Neural crest cell (in vitro differentiated cells): ENCODE measurements at regions not wholly inside any gene's neighbourhood (a gene's known extent, or its start where the extent isn't known, plus 50 kb on each side); places are given as distances from the start of the nearest gene placed in this dataset.

Experiments used
- DNase-seq: peaks from one replicate; pipeline ENCODE4 v3.0.0; 2021; ENCODE audit warnings: low read depth, mixed read lengths, low spot score
- H3K27ac Mint-ChIP-seq: one replicate; pipeline ENCODE4 v1.8.0; 2021; ENCODE audit warnings: mild to moderate bottlenecking, mixed read lengths; ENCODE audit not compliant: unreplicated experiment
- H3K27me3 Mint-ChIP-seq: 2 replicates; pipeline ENCODE4 v1.8.0; 2021; ENCODE audit warnings: low read depth, mild to moderate bottlenecking, mixed read lengths
- H3K36me3 Mint-ChIP-seq: 2 replicates; pipeline ENCODE4 v1.8.0; 2021; ENCODE audit warnings: low read depth, mild to moderate bottlenecking, mixed read lengths
- H3K4me1 Mint-ChIP-seq: 2 replicates; pipeline ENCODE4 v1.8.0; 2021; ENCODE audit warnings: mixed read lengths
- H3K4me3 Mint-ChIP-seq: one replicate; pipeline ENCODE4 v1.8.0; 2021; ENCODE audit warnings: mild to moderate bottlenecking, mixed read lengths
- H3K9me3 Mint-ChIP-seq: 2 replicates; pipeline ENCODE4 v1.8.0; 2021; ENCODE audit warnings: mixed read lengths
- CTCF ChIP-seq: fragments of 200-600 bp; sonication (generic); conservative IDR thresholded peaks from 2 replicates; pipeline ENCODE4 v1.5.0; 2021; ENCODE audit warnings: antibody characterized with exemption, mild to moderate bottlenecking

GRCh38 chr16:64138006-64138405 lies 983.9 kb downstream of the CDH11 start:
- H3K4me1 Mint-ChIP-seq: no peaks in the 10 kb centered on the region
- no peaks in the 10 kb centered on the region for H3K27me3 Mint-ChIP-seq
- no peak overlapping the region for H3K27ac Mint-ChIP-seq
- no peak for TF ChIP-seq CTCF
- H3K9me3 Mint-ChIP-seq: peaks cover 2% of the 10 kb centered on the region
- no peaks in the 10 kb centered on the region for H3K36me3 Mint-ChIP-seq
- DNase-seq: no peak
- no peak overlapping the region for H3K4me3 Mint-ChIP-seq

GRCh38 chr16:64136743-64137142 lies 985.1 kb downstream of the CDH11 start:
- Mint-ChIP-seq H3K4me3 (no peak overlapping the region), H3K9me3 (peaks cover 2% of the 10 kb centered on the region), H3K27ac (no peak overlapping the region), H3K27me3 (no peaks in the 10 kb centered on the region), H3K36me3 (no peaks in the 10 kb centered on the region), H3K4me1 (peaks cover 3% of the 10 kb centered on the region)
- no peak for TF ChIP-seq CTCF
- no peak for DNase-seq

DNA sequence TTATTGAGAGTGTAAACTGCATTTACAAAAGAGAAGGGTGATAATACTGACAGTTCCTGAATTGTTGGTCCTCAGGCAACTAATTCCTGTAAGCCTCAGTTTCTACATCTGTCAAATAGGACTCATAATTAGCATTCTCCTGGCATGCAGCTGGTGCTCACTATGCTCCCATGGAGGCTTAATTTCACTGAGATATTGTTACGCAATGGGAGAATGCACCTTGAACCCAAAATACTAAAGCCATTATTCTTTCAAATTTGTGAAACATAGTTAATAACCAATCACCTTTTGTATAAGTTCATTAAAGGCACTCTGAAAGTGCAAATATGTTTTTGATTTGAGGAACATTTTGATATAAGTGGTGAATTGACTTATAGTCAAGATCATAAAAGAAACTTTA lies 985.5 kb downstream of the CDH11 start:
- Mint-ChIP-seq H3K9me3 (peaks cover 2% of the 10 kb centered on the region), H3K27me3 (no peaks in the 10 kb centered on the region), H3K27ac (no peak overlapping the region), H3K4me3 (no peak overlapping the region), H3K36me3 (no peaks in the 10 kb centered on the region), H3K4me1 (peaks cover 3% of the 10 kb centered on the region)
- no peak for DNase-seq
- TF ChIP-seq CTCF: no peak

DNA sequence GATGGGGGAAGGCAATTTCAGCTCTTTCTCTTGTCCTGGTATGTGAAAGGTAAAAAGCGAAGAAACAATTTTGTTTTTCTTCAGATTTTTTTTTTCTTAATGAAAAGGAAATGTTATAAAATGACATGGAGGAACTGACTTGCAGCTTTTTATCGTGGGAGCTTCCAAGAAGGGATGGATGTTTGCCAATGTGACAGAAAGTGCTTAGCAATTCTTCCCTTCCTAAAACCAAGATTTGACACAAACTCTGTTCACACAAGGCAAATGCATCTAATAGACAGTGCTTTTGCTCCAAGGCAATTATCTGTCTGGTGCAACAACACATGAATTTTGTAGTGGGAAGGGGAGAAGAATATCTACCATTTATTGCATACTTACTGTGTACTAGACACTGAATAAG lies 988.5 kb downstream of the CDH11 start:
- no peak overlapping the region for H3K27ac Mint-ChIP-seq
- TF ChIP-seq CTCF: no peak
- no peak overlapping the region for H3K4me3 Mint-ChIP-seq
- DNase-seq: no peak
- no peaks in the 10 kb centered on the region for H3K36me3 Mint-ChIP-seq
- peaks cover 2% of the 10 kb centered on the region for H3K9me3 Mint-ChIP-seq
- H3K4me1 Mint-ChIP-seq: peaks cover 3% of the 10 kb centered on the region
- no peaks in the 10 kb centered on the region for H3K27me3 Mint-ChIP-seq

DNA sequence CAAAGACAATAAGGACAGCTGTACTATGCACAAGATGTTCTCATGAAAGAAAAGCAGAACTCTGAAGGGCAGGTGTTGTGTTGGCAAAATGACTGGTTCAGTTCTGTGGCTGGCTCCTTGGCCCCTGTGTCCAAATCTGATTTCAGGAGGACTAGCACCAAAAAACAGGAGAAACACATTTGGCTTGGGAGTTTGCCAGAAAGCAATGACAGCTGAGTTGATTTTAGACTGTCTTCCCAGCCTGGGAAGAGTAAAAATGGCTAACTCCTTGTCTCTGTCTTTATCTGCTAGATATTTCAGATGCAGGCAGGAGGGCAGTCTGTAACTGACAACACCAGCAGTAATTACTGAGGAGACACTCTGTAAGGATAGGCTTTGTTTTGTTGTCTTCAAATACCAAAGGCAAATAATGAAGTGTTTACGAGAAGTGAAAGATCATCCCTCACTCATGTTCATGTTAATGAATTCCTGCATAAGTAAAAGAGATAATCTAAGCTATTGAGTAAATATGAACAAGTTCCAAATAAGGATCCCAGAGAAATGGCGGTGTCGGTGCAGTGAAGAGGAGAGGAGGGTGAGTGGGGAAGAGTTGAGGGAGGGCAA lies 989.0 kb downstream of the CDH11 start:
- H3K36me3 Mint-ChIP-seq: no peaks in the 10 kb centered on the region
- H3K4me1 Mint-ChIP-seq: peaks cover 3% of the 10 kb centered on the region
- no peak overlapping the region for H3K4me3 Mint-ChIP-seq
- DNase-seq: no peak
- TF ChIP-seq CTCF: no peak
- no peaks in the 10 kb centered on the region for H3K27me3 Mint-ChIP-seq
- peaks cover 2% of the 10 kb centered on the region for H3K9me3 Mint-ChIP-seq
- H3K27ac Mint-ChIP-seq: no peak overlapping the region
